WTC11 (cell line): ENCODE measurements at regions not wholly inside any gene's neighbourhood (a gene's known extent, or its start where the extent isn't known, plus 50 kb on each side); places are given as distances from the start of the nearest gene placed in this dataset.

Source experiments
- AFF4 ChIP-seq: sonication (generic); formaldehyde crosslinking; IDR thresholded peaks from 2 replicates; pipeline ENCODE4 v1.8.1; 2023; ENCODE audit warnings: mild to moderate bottlenecking, missing genetic modification reagents, borderline replicate concordance
- ATF2 ChIP-seq: sonication (generic); formaldehyde crosslinking; IDR thresholded peaks from 2 replicates; pipeline ENCODE4 v1.8.1; 2022; ENCODE audit warnings: low read depth, missing genetic modification reagents, borderline replicate concordance
- CDX4 ChIP-seq: fragments of 250-450 bp; sonication (Bioruptor Pico); IDR thresholded peaks from 2 replicates; pipeline ENCODE4 v1.9.0; 2021; ENCODE audit warnings: moderate library complexity, mild to moderate bottlenecking, inconsistent platforms, borderline replicate concordance
- CTCF ChIP-seq: fragments of 200-600 bp; IDR thresholded peaks from 2 replicates; pipeline ENCODE4 v1.8.0; 2022; ENCODE audit warnings: antibody characterized with exemption
- E2F1 ChIP-seq: sonication (generic); formaldehyde crosslinking; IDR thresholded peaks from 2 replicates; pipeline ENCODE4 v1.8.0; 2022; ENCODE audit warnings: mild to moderate bottlenecking, missing genetic modification reagents
- ESRRA ChIP-seq: sonication (generic); formaldehyde crosslinking; IDR thresholded peaks from 2 replicates; pipeline ENCODE4 v1.8.1; 2022; ENCODE audit warnings: mild to moderate bottlenecking, missing genetic modification reagents, borderline replicate concordance

- TF ChIP-seq CTCF (no peak), ATF2 (CRISPR knock-in tag) (no peak), CDX4 (CRISPR knock-in tag) (no peak), ESRRA (CRISPR knock-in tag) (no peak), AFF4 (CRISPR knock-in tag) (no peak), E2F1 (no peak)
Measured at GRCh38 chr3:107150675-107151074, 226.6 kb upstream of the CCDC54 start.
